ENCODE measurements at regions not wholly inside any gene's neighbourhood (a gene's known extent, or its start where the extent isn't known, plus 50 kb on each side); places are given as distances from the start of the nearest gene placed in this dataset.

GRCh38 chrX:128294198-128294597, 242.0 kb upstream of the ACTRT1 start:
- TF ChIP-seq CTCF (IDR thresholded peaks at IDR 0.05; ENCODE audit: borderline replicate concordance, insufficient read depth, low read depth, low read length): no peak
- H3K4me3 ChIP-seq (ENCODE audit: low read depth, low read length): no peak overlapping the region

DNA sequence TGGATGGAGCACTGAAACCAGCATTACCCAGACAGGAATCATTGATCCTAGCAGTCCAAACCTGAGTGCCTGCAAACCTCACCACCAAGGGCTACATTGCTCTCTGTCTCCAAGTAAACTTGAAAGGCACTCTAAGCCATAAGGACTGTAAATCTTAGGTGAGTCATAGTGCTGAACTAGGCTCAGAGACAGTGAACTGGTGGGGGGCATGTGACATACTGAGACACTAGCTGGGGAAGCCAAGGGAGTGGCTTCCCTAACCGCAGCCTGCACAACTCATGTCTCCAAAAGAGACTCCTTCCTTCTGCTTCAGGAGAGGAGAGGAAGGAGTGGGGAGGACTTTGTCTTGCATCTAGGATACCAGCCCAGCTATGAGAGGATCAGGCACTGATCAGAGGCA, 235.5 kb upstream of the ACTRT1 start:
- no peak for TF ChIP-seq CTCF (IDR thresholded peaks at IDR 0.05; ENCODE audit: borderline replicate concordance, insufficient read depth, low read depth, low read length)
- H3K4me3 ChIP-seq (ENCODE audit: low read depth, low read length): no peak overlapping the region

GRCh38 chrX:128250621-128251020, 198.4 kb upstream of the ACTRT1 start:
- H3K4me3 ChIP-seq (ENCODE audit: low read depth, low read length): no peak overlapping the region
- TF ChIP-seq CTCF (IDR thresholded peaks at IDR 0.05; ENCODE audit: borderline replicate concordance, insufficient read depth, low read depth, low read length): no peak

- no peak overlapping the region for H3K4me3 ChIP-seq (ENCODE audit: low read depth, low read length)
- no peak for TF ChIP-seq CTCF (IDR thresholded peaks at IDR 0.05; ENCODE audit: borderline replicate concordance, insufficient read depth, low read depth, low read length)
These were observed 164.2 kb upstream of the ACTRT1 start for GRCh38 chrX:128216364-128216763.

GRCh38 chrX:128165884-128166408, 113.7 kb upstream of the ACTRT1 start:
- no peak for TF ChIP-seq CTCF (IDR thresholded peaks at IDR 0.05; ENCODE audit: borderline replicate concordance, insufficient read depth, low read depth, low read length)
- H3K4me3 ChIP-seq (ENCODE audit: low read depth, low read length): no peak overlapping the region

- no peak for TF ChIP-seq CTCF (IDR thresholded peaks at IDR 0.05; ENCODE audit: borderline replicate concordance, insufficient read depth, low read depth, low read length)
These were observed 104.0 kb upstream of the ACTRT1 start for GRCh38 chrX:128156204-128156603.

DNA sequence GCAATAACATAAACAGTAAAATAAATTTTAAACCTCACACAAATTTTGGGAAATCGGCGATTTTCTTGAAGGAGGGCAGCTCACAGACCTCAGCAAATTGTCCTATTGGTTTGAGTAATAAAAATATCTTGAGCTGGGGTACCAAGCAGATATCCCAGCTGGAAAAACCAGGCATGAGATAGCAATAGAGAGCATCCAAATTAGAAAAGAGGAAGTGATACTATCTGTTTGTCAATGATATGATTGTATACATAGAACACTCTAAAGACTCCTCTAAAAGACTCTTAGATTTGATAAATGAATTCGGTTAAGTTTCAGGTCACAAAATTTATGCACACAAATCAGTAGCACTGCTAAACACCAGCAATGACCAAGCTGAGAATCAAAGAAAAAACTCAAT, 90.5 kb upstream of the ACTRT1 start:
- TF ChIP-seq CTCF (IDR thresholded peaks at IDR 0.05; ENCODE audit: borderline replicate concordance, insufficient read depth, low read depth, low read length): no peak
- H3K4me3 ChIP-seq (ENCODE audit: low read depth, low read length): no peak overlapping the region

More at GRCh38 chrX:128156204-128156603, 104.0 kb upstream of the ACTRT1 start:
- H3K4me3 ChIP-seq (ENCODE audit: low read depth, low read length): no peak overlapping the region
